Ovary (tissue), 7 donors: ENCODE measurements at regions not wholly inside any gene's neighbourhood (a gene's known extent, or its start where the extent isn't known, plus 50 kb on each side); places are given as distances from the start of the nearest gene placed in this dataset.

ENCODE experiments used
- DNase-seq, 5 donors: peaks; one replicate each; pipeline ENCODE4 v3.0.0-alpha.2; 2019 to 2020
- H3K27ac ChIP-seq, 2 donors: fragments of 200-600 bp; one replicate each; pipeline versions ENCODE4 v1.5.1 to v1.8.0; 2019 to 2022
- H3K27me3 ChIP-seq: fragments of 200-600 bp; one replicate; pipeline ENCODE4 v1.8.0; 2022
- H3K36me3 ChIP-seq: fragments of 200-600 bp; sonication (generic); one replicate; pipeline ENCODE4 v1.5.1; 2019
- H3K4me1 ChIP-seq: one replicate; pipeline ENCODE4 v1.8.1; 2013; ENCODE audit warnings: mild to moderate bottlenecking, moderate library complexity; ENCODE audit not compliant: insufficient read depth
- H3K4me3 ChIP-seq: fragments of 200-600 bp; sonication (generic); one replicate; pipeline ENCODE4 v1.5.1; 2017
- H3K9me3 ChIP-seq, 2 donors: fragments of 200-600 bp in 1 of 2; sonication (generic) in 1 of 2; one replicate each; pipeline versions ENCODE4 v1.5.1 to v1.8.1; 2013 to 2019; ENCODE audit warnings: mild to moderate bottlenecking in 1 of 2, moderate library complexity in 1 of 2
- EP300 ChIP-seq: sonication (generic); formaldehyde crosslinking; IDR thresholded peaks from one replicate; pipeline ENCODE4 v1.6.1; 2017; ENCODE audit warnings: antibody characterized with exemption
- POLR2A ChIP-seq: fragments of 450-650 bp; IDR thresholded peaks from one replicate; pipeline ENCODE4 v1.6.1; 2017; ENCODE audit warnings: antibody characterized with exemption, mild to moderate bottlenecking, moderate library complexity
- WGBS, 3 donors: extraction: QIAGEN DNeasy Blood & Tissue Kit in 1 of 3; methylation state at CpG; one replicate each; pipeline versions ENCODE4 v1.1.5 to v1.1.7; 2013 to 2017; 5-methylcytosine and 5-hydroxymethylcytosine counted together
- intact Hi-C, 4 donors: fragments of 100-400 bp; cut with DNase I; formaldehyde crosslinking; loops; one replicate each; pipeline versions ENCODE4 v1.11.0 to v1.15.1; 2022 to 2023
- TF ChIP-seq, protein P1 (sequence below), 3 donors: fragments of 450-650 bp in 2 of 3; fragments of 200-600 bp in 1 of 3; IDR thresholded peaks; one replicate each; pipeline versions ENCODE4 v1.5.1 to v1.8.0; 2016 to 2022; ENCODE audit warnings: antibody characterized with exemption in 3 of 3, mild to moderate bottlenecking in 1 of 3
- donor health status: DM: no; HTN: no; CAD: no; lungs with moderate emphysema.
- donor health status: DM: no; HTN: no; CAD: no.
- donor health status: Bipolar disorder and iron deficiency.
- donor health status: DM: no; HTN: no; CAD: no.
- donor health status: DM: yes; HTN: yes; CAD: no.

GRCh38 chr5:124592891-124593290 is 153.5 kb downstream of the ZNF608 start:
- H3K9me3 ChIP-seq = no peaks in the 10 kb centered on the region
- TF ChIP-seq POLR2A = no peak
- TF ChIP-seq, protein P1, sequence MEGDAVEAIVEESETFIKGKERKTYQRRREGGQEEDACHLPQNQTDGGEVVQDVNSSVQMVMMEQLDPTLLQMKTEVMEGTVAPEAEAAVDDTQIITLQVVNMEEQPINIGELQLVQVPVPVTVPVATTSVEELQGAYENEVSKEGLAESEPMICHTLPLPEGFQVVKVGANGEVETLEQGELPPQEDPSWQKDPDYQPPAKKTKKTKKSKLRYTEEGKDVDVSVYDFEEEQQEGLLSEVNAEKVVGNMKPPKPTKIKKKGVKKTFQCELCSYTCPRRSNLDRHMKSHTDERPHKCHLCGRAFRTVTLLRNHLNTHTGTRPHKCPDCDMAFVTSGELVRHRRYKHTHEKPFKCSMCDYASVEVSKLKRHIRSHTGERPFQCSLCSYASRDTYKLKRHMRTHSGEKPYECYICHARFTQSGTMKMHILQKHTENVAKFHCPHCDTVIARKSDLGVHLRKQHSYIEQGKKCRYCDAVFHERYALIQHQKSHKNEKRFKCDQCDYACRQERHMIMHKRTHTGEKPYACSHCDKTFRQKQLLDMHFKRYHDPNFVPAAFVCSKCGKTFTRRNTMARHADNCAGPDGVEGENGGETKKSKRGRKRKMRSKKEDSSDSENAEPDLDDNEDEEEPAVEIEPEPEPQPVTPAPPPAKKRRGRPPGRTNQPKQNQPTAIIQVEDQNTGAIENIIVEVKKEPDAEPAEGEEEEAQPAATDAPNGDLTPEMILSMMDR (IDR thresholded peaks at IDR 0.05) = no peak
- no peak for TF ChIP-seq EP300
- H3K27ac ChIP-seq = no peak overlapping the region
- no peaks in the 10 kb centered on the region for H3K36me3 ChIP-seq
- 96 to 99% (median 98%) methylated on average over 2 of the region's 2 CpGs for WGBS, 3 donors
- H3K4me3 ChIP-seq = no peak overlapping the region
- no peaks in the 10 kb centered on the region for H3K4me1 ChIP-seq
- intact Hi-C loops = no loop called here
- no peak for DNase-seq
- H3K27me3 ChIP-seq = no peaks in the 10 kb centered on the region

DNA sequence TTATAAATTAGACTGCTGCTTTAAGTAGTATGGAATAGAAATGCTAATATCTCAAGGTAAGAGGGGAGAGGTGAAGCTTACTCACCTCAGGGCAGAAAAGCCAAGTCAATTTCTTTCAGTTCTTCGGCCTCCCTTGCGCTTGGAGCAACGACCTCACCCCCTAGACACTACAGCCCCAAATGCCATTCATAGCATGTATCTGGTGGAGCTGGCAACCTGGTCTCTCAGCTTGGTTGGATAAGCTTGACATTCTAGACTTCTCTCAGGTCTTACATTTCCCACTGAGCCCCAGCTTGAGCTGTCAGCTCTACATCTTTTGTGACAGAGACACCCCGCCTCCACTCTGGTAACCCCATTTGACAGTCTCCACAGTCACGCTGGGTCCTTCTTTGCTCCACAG is 154.9 kb downstream of the ZNF608 start:
- TF ChIP-seq POLR2A (no peak), EP300 (no peak)
- TF ChIP-seq, protein P1 (IDR thresholded peaks at IDR 0.05) = no peak
- intact Hi-C loops = no loop called here
- Histone ChIP-seq H3K4me3 (no peak overlapping the region), H3K27ac (no peak overlapping the region), H3K36me3 (no peaks in the 10 kb centered on the region), H3K27me3 (no peaks in the 10 kb centered on the region), H3K4me1 (no peaks in the 10 kb centered on the region), H3K9me3 (no peaks in the 10 kb centered on the region)
- no peak for DNase-seq
- 93 to 96% (median 93%) methylated on average over 5 of the region's 5 CpGs for WGBS, 3 donors

GRCh38 chr5:124590686-124591085 is 155.8 kb downstream of the ZNF608 start:
- no peak overlapping the region for H3K27ac ChIP-seq
- H3K27me3 ChIP-seq = no peaks in the 10 kb centered on the region
- TF ChIP-seq EP300 (no peak), POLR2A (no peak)
- H3K9me3 ChIP-seq = peaks cover 0 to under 1% of the 10 kb centered on the region in 2 donors
- 84 to 95% (median 93%) methylated on average over 1 of the region's 1 CpG for WGBS, 3 donors
- no peaks in the 10 kb centered on the region for H3K36me3 ChIP-seq
- no peak overlapping the region for H3K4me3 ChIP-seq
- intact Hi-C loops = no loop called here
- no peaks in the 10 kb centered on the region for H3K4me1 ChIP-seq
- no peak for DNase-seq

DNA sequence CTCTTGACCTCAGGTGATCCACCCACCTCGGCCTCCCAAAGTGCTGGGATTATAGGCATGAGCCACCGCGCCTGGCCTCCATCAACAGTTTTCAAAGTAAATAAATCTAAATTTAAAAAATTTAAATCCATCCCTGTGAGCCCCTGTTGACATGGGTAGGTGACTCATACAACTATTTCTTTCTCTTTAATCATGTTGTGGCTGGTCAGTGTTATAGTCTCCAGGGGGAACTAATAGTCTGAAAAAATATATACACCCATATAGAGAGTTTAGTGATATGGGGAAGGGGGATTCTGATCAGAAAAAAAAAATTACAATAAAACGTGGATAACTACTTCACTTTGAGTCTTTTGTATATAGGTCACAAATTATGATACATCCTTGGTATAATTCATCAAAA is 159.2 kb downstream of the ZNF608 start:
- TF ChIP-seq, protein P1 (IDR thresholded peaks at IDR 0.05) = no peak
- TF ChIP-seq POLR2A (no peak), EP300 (no peak)
- no peak overlapping the region for H3K27ac ChIP-seq
- 92 to 93% (median 93%) methylated on average over 4 of the region's 4 CpGs for WGBS, 3 donors

GRCh38 chr5:124584991-124585715 is 161.3 kb downstream of the ZNF608 start:
- intact Hi-C loops = no loop called here
- TF ChIP-seq POLR2A = no peak
- TF ChIP-seq, protein P1 (IDR thresholded peaks at IDR 0.05) = no peak
- TF ChIP-seq EP300 = no peak
- Histone ChIP-seq H3K27me3 (no peaks in the 10 kb centered on the region), H3K27ac (no peak overlapping the region), H3K9me3 (peaks cover 0 to 7% of the 10 kb centered on the region in 2 donors), H3K4me1 (no peaks in the 10 kb centered on the region), H3K36me3 (no peaks in the 10 kb centered on the region), H3K4me3 (no peak overlapping the region)
- DNase-seq = no peak
- WGBS, 3 donors = 88 to 91% (median 91%) methylated on average over 4 of the region's 4 CpGs

More for the DNA sequence above, 159.2 kb downstream of the ZNF608 start:
- Histone ChIP-seq H3K27me3 (no peaks in the 10 kb centered on the region), H3K4me1 (no peaks in the 10 kb centered on the region), H3K9me3 (peaks cover 0 to 7% of the 10 kb centered on the region in 2 donors), H3K36me3 (no peaks in the 10 kb centered on the region), H3K4me3 (no peak overlapping the region)
- intact Hi-C loops = no loop called here
- DNase-seq = no peak
